SK-N-SH (cell line): ENCODE measurements at regions not wholly inside any gene's neighbourhood (a gene's known extent, or its start where the extent isn't known, plus 50 kb on each side); places are given as distances from the start of the nearest gene placed in this dataset.

Experiments used
- CTCF ChIA-PET: fragments of 300-600, 350-600 bp; formaldehyde crosslinking; extraction: SDS; loops from one replicate; lab custom pipeline; 2021; lab: Yijun Ruan, JAX
- POLR2A ChIA-PET: fragments of 350-600 bp; sonication (Branson Sonifier 250); formaldehyde crosslinking; extraction: SDS; loops from one replicate; lab custom pipeline; 2020; ENCODE audit warnings: antibody characterized with exemption, inconsistent platforms; lab: Yijun Ruan, JAX
- DNase-seq: peaks from one replicate; pipeline ENCODE4 v3.0.0; 2012
- H2AFZ ChIP-seq: fragments of 200-600 bp; sonication (generic); 2 replicates; pipeline ENCODE4 v1.8.1; 2016; ENCODE audit warnings: antibody characterized with exemption, mild to moderate bottlenecking, low read depth
- H3F3A ChIP-seq: fragments of 200-600 bp; sonication (generic); replicated peaks from 2 replicates; pipeline ENCODE3; 2016; ENCODE audit warnings: antibody characterized with exemption, mild to moderate bottlenecking; ENCODE audit not compliant: insufficient read depth
- H3K27ac ChIP-seq, 2 experiments: fragments of 200-500 bp in 1 of 2; fragments of 200-600 bp in 1 of 2; sonication (Bioruptor generic) in 1 of 2; sonication (generic), shearing (Covaris generic) in 1 of 2; 2 replicates each; pipeline versions ENCODE4 v1.5.1 to v1.6.1; 2014 to 2016; ENCODE audit warnings: low read depth in 2 of 2, inconsistent platforms in 1 of 2, low read length in 1 of 2, mild to moderate bottlenecking in 1 of 2, mixed read lengths in 1 of 2
- H3K27me3 ChIP-seq: fragments of 200-600 bp; sonication (generic), shearing (Covaris generic); 2 replicates; pipeline ENCODE4 v1.6.1; 2016; ENCODE audit warnings: mixed run types; ENCODE audit not compliant: insufficient read depth
- H3K36me3 ChIP-seq, 2 experiments: fragments of 200-500 bp in 1 of 2; fragments of 200-600 bp in 1 of 2; sonication (Bioruptor generic) in 1 of 2; sonication (generic) in 1 of 2; replicated peaks in 1 of 2; 2 replicates each; pipeline versions ENCODE3 to v1.5.1; 2014 to 2016; ENCODE audit warnings: low read length in 1 of 2, mild to moderate bottlenecking in 1 of 2; ENCODE audit not compliant: insufficient read depth in 2 of 2, control insufficient read depth in 1 of 2
- H3K4me1 ChIP-seq, 2 experiments: fragments of 200-500 bp in 1 of 2; fragments of 200-600 bp in 1 of 2; sonication (Bioruptor generic) in 1 of 2; sonication (generic), shearing (Covaris generic) in 1 of 2; 2 replicates each; pipeline versions ENCODE4 v1.5.1 to v1.6.1; 2014 to 2016; ENCODE audit warnings: low read depth in 1 of 2, low read length in 1 of 2, mixed run types in 1 of 2; ENCODE audit not compliant: insufficient read depth in 2 of 2, control insufficient read depth in 1 of 2
- H3K4me2 ChIP-seq: fragments of 200-600 bp; sonication (generic), shearing (Covaris generic); 2 replicates; pipeline ENCODE4 v1.6.1; 2017; ENCODE audit warnings: mixed run types
- H3K4me3 ChIP-seq, 2 experiments: fragments of 200-500 bp in 1 of 2; fragments of 200-600 bp in 1 of 2; sonication (Bioruptor generic) in 1 of 2; sonication (generic), shearing (Covaris generic) in 1 of 2; 2 replicates each; pipeline versions ENCODE4 v1.5.1 to v1.8.1; 2014 to 2016; ENCODE audit warnings: low read depth in 2 of 2, inconsistent platforms in 1 of 2, low read length in 1 of 2, mild to moderate bottlenecking in 1 of 2, mixed read lengths in 1 of 2, moderate library complexity in 1 of 2
- H3K79me2 ChIP-seq: fragments of 200-600 bp; sonication (generic); 2 replicates; pipeline ENCODE4 v1.8.1; 2017; ENCODE audit warnings: mild to moderate bottlenecking; ENCODE audit not compliant: insufficient read depth
- H3K9ac ChIP-seq: fragments of 200-600 bp; sonication (generic); 2 replicates; pipeline ENCODE4 v1.6.1; 2017; ENCODE audit warnings: mixed run types
- H3K9me2 ChIP-seq: fragments of 200-600 bp; sonication (generic); 2 replicates; pipeline ENCODE4 v1.6.1; 2017; ENCODE audit warnings: mixed run types
- H3K9me3 ChIP-seq: fragments of 200-600 bp; sonication (generic); 2 replicates; pipeline ENCODE4 v1.6.1; 2017; ENCODE audit warnings: mixed run types, mild to moderate bottlenecking, moderate library complexity
- H4K20me1 ChIP-seq: fragments of 200-600 bp; sonication (generic); 2 replicates; pipeline ENCODE4 v1.6.1; 2017; ENCODE audit warnings: mild to moderate bottlenecking, mixed run types; ENCODE audit not compliant: insufficient read depth
- ELF1 ChIP-seq: IDR thresholded peaks from 2 replicates; pipeline ENCODE4 v1.4.0; 2012
- EP300 ChIP-seq, 2 experiments: IDR thresholded peaks; 2 replicates each; pipeline versions ENCODE4 v1.4.0 to v1.6.1; 2012; ENCODE audit warnings: borderline replicate concordance in 1 of 2, low read depth in 1 of 2, low read length in 1 of 2
- EZH2phosphoT487 ChIP-seq: fragments of 200-600 bp; sonication (generic); IDR thresholded peaks from 2 replicates; pipeline ENCODE4 v1.6.1; 2017; ENCODE audit warnings: low read depth, mixed run types, mild to moderate bottlenecking, antibody characterized with exemption, moderate library complexity, borderline replicate concordance
- FOSL2 ChIP-seq: IDR thresholded peaks from 2 replicates; pipeline ENCODE4 v1.4.0; 2012; ENCODE audit warnings: low read depth, mild to moderate bottlenecking, moderate library complexity, borderline replicate concordance
- FOXJ3 ChIP-seq: sonication (generic); formaldehyde crosslinking; IDR thresholded peaks from 2 replicates; pipeline ENCODE4 v1.5.1; 2020; ENCODE audit warnings: mild to moderate bottlenecking, missing genetic modification reagents
- GABPA ChIP-seq: IDR thresholded peaks from 2 replicates; pipeline ENCODE4 v1.4.0; 2012; ENCODE audit warnings: low read depth, mild to moderate bottlenecking
- GATA2 ChIP-seq: sonication (generic); formaldehyde crosslinking; IDR thresholded peaks from 2 replicates; pipeline ENCODE4 v1.5.0; 2020; ENCODE audit warnings: mild to moderate bottlenecking, missing genetic modification reagents
- JUND ChIP-seq: IDR thresholded peaks from 2 replicates; pipeline ENCODE4 v1.4.0; 2012
- MAX ChIP-seq: IDR thresholded peaks from 2 replicates; pipeline ENCODE4 v1.4.0; 2012; ENCODE audit warnings: low read depth
- MEF2A ChIP-seq: IDR thresholded peaks from 2 replicates; pipeline ENCODE4 v1.4.0; 2012; ENCODE audit warnings: low read depth, borderline replicate concordance
- NFIC ChIP-seq: IDR thresholded peaks from 2 replicates; pipeline ENCODE4 v1.4.0; 2012; ENCODE audit warnings: borderline replicate concordance
- POLR2AphosphoS5 ChIP-seq: IDR thresholded peaks from 2 replicates; pipeline ENCODE4 v1.6.1; 2012; ENCODE audit warnings: low read depth, low read length
- RAD21 ChIP-seq: IDR thresholded peaks from 2 replicates; pipeline ENCODE4 v1.6.1; 2012; ENCODE audit warnings: mild to moderate bottlenecking, low read length
- RFX5 ChIP-seq: IDR thresholded peaks from 2 replicates; pipeline ENCODE4 v1.6.1; 2012; ENCODE audit warnings: mild to moderate bottlenecking, improper control_type of control experiment, low read length
- RXRA ChIP-seq: IDR thresholded peaks from 2 replicates; pipeline ENCODE4 v1.4.0; 2012; ENCODE audit warnings: low read depth, mild to moderate bottlenecking, borderline replicate concordance
- SIN3A ChIP-seq: IDR thresholded peaks from 2 replicates; pipeline ENCODE4 v1.6.1; 2012; ENCODE audit warnings: low read depth, mild to moderate bottlenecking, low read length, moderate library complexity, borderline replicate concordance
- SMC3 ChIP-seq: IDR thresholded peaks from 2 replicates; pipeline ENCODE4 v1.6.1; 2012; ENCODE audit warnings: low read depth, low read length, improper control_type of control experiment
- TCF12 ChIP-seq: IDR thresholded peaks from 2 replicates; pipeline ENCODE4 v1.4.0; 2012
- whole genome bisulfite sequencing: methylation state at CpG from one replicate; pipeline ENCODE4 v1.1.6; 2017; ENCODE audit warnings: low lambda C conversion rate; 5-methylcytosine and 5-hydroxymethylcytosine counted together
- TF ChIP-seq, protein P1 (sequence below): IDR thresholded peaks from 2 replicates; pipeline ENCODE4; 2012
- TF ChIP-seq, protein P2 (sequence below): IDR thresholded peaks from 2 replicates; pipeline ENCODE4 v1.6.1; 2012; ENCODE audit warnings: mild to moderate bottlenecking, low read depth, low read length, moderate library complexity
- TF ChIP-seq, protein P3 (sequence below): fragments of 150-350 bp; IDR thresholded peaks from 2 replicates; pipeline ENCODE4 v1.6.1; 2017; ENCODE audit warnings: antibody characterized with exemption, low read length, low read depth, borderline replicate concordance
- TF ChIP-seq, protein P4 (sequence below): fragments of 150-350 bp; IDR thresholded peaks from 2 replicates; pipeline ENCODE4 v1.6.1; 2016; ENCODE audit warnings: mild to moderate bottlenecking, low read depth, low read length

DNA sequence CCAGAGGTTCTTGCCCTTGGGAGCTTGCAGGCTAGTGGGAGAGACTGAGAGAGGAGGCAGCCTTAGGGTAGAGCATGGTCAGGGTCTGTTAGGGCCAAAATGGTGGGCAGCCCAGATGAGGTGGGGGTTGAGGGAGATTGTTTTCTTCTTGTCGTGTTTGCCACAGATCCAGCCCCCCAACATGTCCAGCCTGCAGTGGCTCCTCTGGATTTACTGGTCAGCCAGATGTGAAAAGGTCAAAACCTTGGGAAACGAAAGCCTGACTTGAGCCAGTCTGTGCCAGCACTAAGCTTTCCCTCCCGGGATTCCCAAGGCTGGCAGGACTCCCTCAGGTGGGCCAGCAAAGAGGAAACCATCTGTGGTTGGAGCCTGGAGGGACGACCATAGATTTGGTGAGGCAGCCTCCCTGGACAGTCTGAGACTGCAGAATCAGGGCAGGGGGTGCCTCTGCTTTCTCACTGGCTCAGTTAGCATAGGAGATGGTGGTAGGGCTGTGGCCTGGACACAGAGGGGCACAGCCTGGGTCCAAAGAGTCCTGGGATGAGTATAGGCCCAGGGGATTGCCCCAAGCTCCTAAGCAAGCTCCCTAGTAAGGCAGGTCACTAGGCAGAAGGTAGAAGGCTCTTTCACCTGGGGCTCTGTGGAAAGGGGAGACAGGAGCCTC, 51.2 kb upstream of the PRR23C start:
- H3K36me3 ChIP-seq, result no peaks in the 10 kb centered on the region
- ChIA-PET CTCF (interaction anchor here (1.3 to 2.2 kb wide), 3 partner anchors 15 to 233 kb away, joined by 6 to 16 read pairs (median 7); no protein-coding TSS in a partner anchor), POLR2A (no interaction called here)
- H3K27ac ChIP-seq, result no peak overlapping the region
- H3K27me3 ChIP-seq, result no peaks in the 10 kb centered on the region; the same call in 1 of the 2 replicates
- DNase-seq, result no peak
- no peak overlapping the region for H3K4me3 ChIP-seq
- H3K79me2 ChIP-seq, result no peaks in the 10 kb centered on the region
- no peaks in the 10 kb centered on the region for H3F3A ChIP-seq
- no peaks in the 10 kb centered on the region for H4K20me1 ChIP-seq
- no peak overlapping the region for H3K9ac ChIP-seq
- WGBS, result 0% methylated on average over 1 of the region's 4 CpGs
- H3K9me2 ChIP-seq, result no peaks in the 10 kb centered on the region
- no peak overlapping the region for H3K4me2 ChIP-seq
- no peak overlapping the region for H2AFZ ChIP-seq
- no peaks in the 10 kb centered on the region for H3K4me1 ChIP-seq
- TF ChIP-seq RFX5 (no peak), RAD21 (no peak), NFIC (no peak), RXRA (no peak), POLR2AphosphoS5 (no peak), SIN3A (no peak), EP300 (IDR thresholded peaks at IDR 0.05; ENCODE audit: borderline replicate concordance in 1 of 2, low read depth in 1 of 2, low read length in 1 of 2) (no peak)
- TF ChIP-seq, protein P1, sequence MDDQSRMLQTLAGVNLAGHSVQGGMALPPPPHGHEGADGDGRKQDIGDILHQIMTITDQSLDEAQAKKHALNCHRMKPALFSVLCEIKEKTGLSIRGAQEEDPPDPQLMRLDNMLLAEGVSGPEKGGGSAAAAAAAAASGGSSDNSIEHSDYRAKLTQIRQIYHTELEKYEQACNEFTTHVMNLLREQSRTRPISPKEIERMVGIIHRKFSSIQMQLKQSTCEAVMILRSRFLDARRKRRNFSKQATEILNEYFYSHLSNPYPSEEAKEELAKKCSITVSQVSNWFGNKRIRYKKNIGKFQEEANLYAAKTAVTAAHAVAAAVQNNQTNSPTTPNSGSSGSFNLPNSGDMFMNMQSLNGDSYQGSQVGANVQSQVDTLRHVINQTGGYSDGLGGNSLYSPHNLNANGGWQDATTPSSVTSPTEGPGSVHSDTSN, result no peak
- TF ChIP-seq, protein P2, sequence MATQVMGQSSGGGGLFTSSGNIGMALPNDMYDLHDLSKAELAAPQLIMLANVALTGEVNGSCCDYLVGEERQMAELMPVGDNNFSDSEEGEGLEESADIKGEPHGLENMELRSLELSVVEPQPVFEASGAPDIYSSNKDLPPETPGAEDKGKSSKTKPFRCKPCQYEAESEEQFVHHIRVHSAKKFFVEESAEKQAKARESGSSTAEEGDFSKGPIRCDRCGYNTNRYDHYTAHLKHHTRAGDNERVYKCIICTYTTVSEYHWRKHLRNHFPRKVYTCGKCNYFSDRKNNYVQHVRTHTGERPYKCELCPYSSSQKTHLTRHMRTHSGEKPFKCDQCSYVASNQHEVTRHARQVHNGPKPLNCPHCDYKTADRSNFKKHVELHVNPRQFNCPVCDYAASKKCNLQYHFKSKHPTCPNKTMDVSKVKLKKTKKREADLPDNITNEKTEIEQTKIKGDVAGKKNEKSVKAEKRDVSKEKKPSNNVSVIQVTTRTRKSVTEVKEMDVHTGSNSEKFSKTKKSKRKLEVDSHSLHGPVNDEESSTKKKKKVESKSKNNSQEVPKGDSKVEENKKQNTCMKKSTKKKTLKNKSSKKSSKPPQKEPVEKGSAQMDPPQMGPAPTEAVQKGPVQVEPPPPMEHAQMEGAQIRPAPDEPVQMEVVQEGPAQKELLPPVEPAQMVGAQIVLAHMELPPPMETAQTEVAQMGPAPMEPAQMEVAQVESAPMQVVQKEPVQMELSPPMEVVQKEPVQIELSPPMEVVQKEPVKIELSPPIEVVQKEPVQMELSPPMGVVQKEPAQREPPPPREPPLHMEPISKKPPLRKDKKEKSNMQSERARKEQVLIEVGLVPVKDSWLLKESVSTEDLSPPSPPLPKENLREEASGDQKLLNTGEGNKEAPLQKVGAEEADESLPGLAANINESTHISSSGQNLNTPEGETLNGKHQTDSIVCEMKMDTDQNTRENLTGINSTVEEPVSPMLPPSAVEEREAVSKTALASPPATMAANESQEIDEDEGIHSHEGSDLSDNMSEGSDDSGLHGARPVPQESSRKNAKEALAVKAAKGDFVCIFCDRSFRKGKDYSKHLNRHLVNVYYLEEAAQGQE, result no peak
- TF ChIP-seq, protein P3, sequence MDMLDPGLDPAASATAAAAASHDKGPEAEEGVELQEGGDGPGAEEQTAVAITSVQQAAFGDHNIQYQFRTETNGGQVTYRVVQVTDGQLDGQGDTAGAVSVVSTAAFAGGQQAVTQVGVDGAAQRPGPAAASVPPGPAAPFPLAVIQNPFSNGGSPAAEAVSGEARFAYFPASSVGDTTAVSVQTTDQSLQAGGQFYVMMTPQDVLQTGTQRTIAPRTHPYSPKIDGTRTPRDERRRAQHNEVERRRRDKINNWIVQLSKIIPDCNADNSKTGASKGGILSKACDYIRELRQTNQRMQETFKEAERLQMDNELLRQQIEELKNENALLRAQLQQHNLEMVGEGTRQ, result no peak
- no peaks in the 10 kb centered on the region; the same call in 1 of the 2 replicates for H3K9me3 ChIP-seq

- no peaks in the 10 kb centered on the region for H3K36me3 ChIP-seq
- no peaks in the 10 kb centered on the region; the same call in 1 of the 2 replicates for H3K27me3 ChIP-seq
- 0% methylated on average over 1 of the region's 1 CpG for WGBS
- H3K27ac ChIP-seq, result no peak overlapping the region
- no peaks in the 10 kb centered on the region for H3K9me2 ChIP-seq
- ChIA-PET POLR2A (no interaction called here), CTCF (interaction anchor here (1.8 kb wide), 1 partner anchor 15 kb away, joined by 7 read pairs; no protein-coding TSS in a partner anchor)
- H3F3A ChIP-seq, result no peaks in the 10 kb centered on the region
- H3K9me3 ChIP-seq, result no peaks in the 10 kb centered on the region; the same call in 1 of the 2 replicates
- H3K4me1 ChIP-seq, result no peaks in the 10 kb centered on the region
- no peaks in the 10 kb centered on the region for H4K20me1 ChIP-seq
- no peak overlapping the region for H3K9ac ChIP-seq
- no peaks in the 10 kb centered on the region for H3K79me2 ChIP-seq
- no peak overlapping the region for H2AFZ ChIP-seq
- no peak overlapping the region for H3K4me2 ChIP-seq
- H3K4me3 ChIP-seq, result no peak overlapping the region
- DNase-seq, result no peak
- TF ChIP-seq TCF12 (no peak), MAX (no peak), GABPA (no peak), FOXJ3 (CRISPR knock-in tag) (no peak), MEF2A (no peak), GATA2 (no peak), FOSL2 (no peak), POLR2AphosphoS5 (no peak), SMC3 (no peak), ELF1 (no peak), JUND (no peak), EZH2phosphoT487 (no peak), EP300 (IDR thresholded peaks at IDR 0.05; ENCODE audit: borderline replicate concordance in 1 of 2, low read depth in 1 of 2, low read length in 1 of 2) (no peak), NFIC (no peak)
- TF ChIP-seq, protein P4, sequence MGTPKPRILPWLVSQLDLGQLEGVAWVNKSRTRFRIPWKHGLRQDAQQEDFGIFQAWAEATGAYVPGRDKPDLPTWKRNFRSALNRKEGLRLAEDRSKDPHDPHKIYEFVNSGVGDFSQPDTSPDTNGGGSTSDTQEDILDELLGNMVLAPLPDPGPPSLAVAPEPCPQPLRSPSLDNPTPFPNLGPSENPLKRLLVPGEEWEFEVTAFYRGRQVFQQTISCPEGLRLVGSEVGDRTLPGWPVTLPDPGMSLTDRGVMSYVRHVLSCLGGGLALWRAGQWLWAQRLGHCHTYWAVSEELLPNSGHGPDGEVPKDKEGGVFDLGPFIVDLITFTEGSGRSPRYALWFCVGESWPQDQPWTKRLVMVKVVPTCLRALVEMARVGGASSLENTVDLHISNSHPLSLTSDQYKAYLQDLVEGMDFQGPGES, result no peak
Observed at GRCh38 chr3:139096670-139097069, 52.0 kb upstream of the PRR23C start.
